Epithelial cell of esophagus (primary cell): ENCODE measurements at regions not wholly inside any gene's neighbourhood (a gene's known extent, or its start where the extent isn't known, plus 50 kb on each side); places are given as distances from the start of the nearest gene placed in this dataset.

Experiments
- DNase-seq: peaks from one replicate; pipeline ENCODE4 v3.0.0; 2010; ENCODE audit warnings: low read depth
- H3K4me3 ChIP-seq: 2 replicates; pipeline ENCODE4 v1.5.1; 2011; ENCODE audit warnings: mild to moderate bottlenecking, low read length, control low read depth
- CTCF ChIP-seq: IDR thresholded peaks from 2 replicates; pipeline ENCODE4 v1.5.1; 2011; ENCODE audit warnings: low read depth, mild to moderate bottlenecking, low read length, control low read depth, inconsistent platforms; ENCODE audit not compliant: insufficient read depth; ENCODE audit errors: missing control alignments

GRCh38 chr6:74764486-74764885 is 441.4 kb downstream of the COL12A1 start:
- no peak for TF ChIP-seq CTCF
- no peak overlapping the region for H3K4me3 ChIP-seq
- no peak for DNase-seq

- DNase-seq, result no peak
- no peak for TF ChIP-seq CTCF
- no peak overlapping the region for H3K4me3 ChIP-seq
Observed at GRCh38 chr6:74762841-74763240, 443.0 kb downstream of the COL12A1 start.

- no peak for DNase-seq
- no peak for TF ChIP-seq CTCF
- H3K4me3 ChIP-seq, result no peak overlapping the region
Observed at GRCh38 chr6:74757813-74758212, 448.0 kb downstream of the COL12A1 start.

- H3K4me3 ChIP-seq, result no peak overlapping the region
- no peak for TF ChIP-seq CTCF
- no peak for DNase-seq
Observed at GRCh38 chr6:74756923-74757322, 448.9 kb downstream of the COL12A1 start.

GRCh38 chr6:74755778-74756177 is 450.1 kb downstream of the COL12A1 start:
- TF ChIP-seq CTCF, result no peak
- DNase-seq, result no peak
- H3K4me3 ChIP-seq, result no peak overlapping the region

GRCh38 chr6:74755196-74755595 is 450.7 kb downstream of the COL12A1 start:
- DNase-seq, result no peak
- no peak overlapping the region for H3K4me3 ChIP-seq
- TF ChIP-seq CTCF, result no peak

GRCh38 chr6:74753883-74754600 is 451.8 kb downstream of the COL12A1 start:
- DNase-seq, result no peak

More at GRCh38 chr6:74753883-74754600, 451.8 kb downstream of the COL12A1 start:
- TF ChIP-seq CTCF, result no peak
- no peak overlapping the region for H3K4me3 ChIP-seq
